ENCODE measurements at regions not wholly inside any gene's neighbourhood (a gene's known extent, or its start where the extent isn't known, plus 50 kb on each side); places are given as distances from the start of the nearest gene placed in this dataset.

DNA sequence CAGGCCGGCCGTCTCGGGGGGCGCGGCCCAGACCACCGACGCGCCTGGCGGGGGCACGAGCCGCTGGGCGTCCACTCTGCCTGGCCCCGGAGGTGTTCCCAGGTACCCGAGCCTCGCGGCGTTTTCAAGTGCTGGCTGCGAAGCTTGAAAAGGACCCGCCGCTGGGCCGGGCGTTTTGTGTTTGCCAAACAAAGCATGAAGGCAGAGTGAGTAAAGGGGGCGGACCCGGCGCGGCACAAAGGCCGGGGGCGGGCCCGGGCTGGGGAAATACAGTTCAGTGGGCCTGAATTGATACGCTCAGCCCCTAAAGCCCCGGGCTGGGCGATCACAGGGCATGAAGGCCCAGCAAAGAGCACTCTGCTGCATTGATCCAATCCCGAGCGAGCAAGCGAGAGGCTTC is 65.4 kb downstream of the SOX3 start:
- no peaks in the 10 kb centered on the region for H3K79me2 ChIP-seq (ENCODE audit: insufficient read depth, low read length)
- CTCF ChIA-PET, result no interaction called here
- H3K27me3 ChIP-seq (ENCODE audit: insufficient read depth, low read length), result no peaks in the 10 kb centered on the region
- no peak overlapping the region for H2AFZ ChIP-seq (ENCODE audit: low read depth, low read length, poor library complexity, severe bottlenecking)
- intact Hi-C loops (cut with micrococcal nuclease), result no loop called here
- H3K4me3 ChIP-seq (replicated peaks in 1 of 2; ENCODE audit: low read depth in 1 of 2, low read length in 2 of 2), result no peak overlapping the region
- H3K36me3 ChIP-seq (ENCODE audit: control insufficient read depth in 1 of 2, insufficient read depth in 2 of 2, low read length in 2 of 2), result no peaks in the 10 kb centered on the region
- H3K9me3 ChIP-seq (ENCODE audit: control insufficient read depth in 1 of 2, insufficient read depth in 1 of 2, low read depth in 1 of 2, low read length in 2 of 2), result no peaks in the 10 kb centered on the region
- DNase-seq (ENCODE audit: low read depth, low spot score) (no peak), ATAC-seq (no peak)
- no peak overlapping the region for H3K9ac ChIP-seq (ENCODE audit: low read length)
- RAD21 ChIA-PET (ENCODE audit: low non-redundant PET in 1 of 2, low total read pairs in 2 of 2, uncharacterized antibody in 2 of 2, unreplicated experiment in 2 of 2), result no interaction called here
- H4K20me1 ChIP-seq (ENCODE audit: insufficient read depth), result no peaks in the 10 kb centered on the region
- H3K4me1 ChIP-seq (ENCODE audit: control insufficient read depth in 1 of 2, insufficient read depth in 2 of 2, low read length in 2 of 2), result no peaks in the 10 kb centered on the region
- POLR2A ChIA-PET, result no interaction called here
- no peaks in the 10 kb centered on the region for H3K9me2 ChIP-seq (ENCODE audit: insufficient read depth)
- no peak for TF ChIP-seq SP1 (IDR thresholded peaks at IDR 0.05; ENCODE audit: low read depth)
- TF ChIP-seq TCF7L2 (IDR thresholded peaks at IDR 0.05; ENCODE audit: borderline replicate concordance, extremely low read depth, insufficient read depth, insufficient read length), result no peak
- no peak for TF ChIP-seq ATF3 (IDR thresholded peaks at IDR 0.05)
- no peak for TF ChIP-seq CBX3 (IDR thresholded peaks at IDR 0.05; ENCODE audit: low read depth)
- no peak for TF ChIP-seq RAD21 (IDR thresholded peaks at IDR 0.05; ENCODE audit: low read depth)
- no peak for TF ChIP-seq CEBPB (IDR thresholded peaks at IDR 0.05; ENCODE audit: low read depth)
- no peak for TF ChIP-seq SRF (IDR thresholded peaks at IDR 0.05; ENCODE audit: low read depth)
- no peak for TF ChIP-seq FOSL1 (IDR thresholded peaks at IDR 0.05; ENCODE audit: low read depth)
- TF ChIP-seq EZH2phosphoT487 (IDR thresholded peaks at IDR 0.05; ENCODE audit: borderline replicate concordance), result no peak
- no peak for TF ChIP-seq JUND (IDR thresholded peaks at IDR 0.05)
- TF ChIP-seq EGR1 (IDR thresholded peaks at IDR 0.05; ENCODE audit: low read depth), result no peak
- no peak for TF ChIP-seq CTCF (IDR thresholded peaks at IDR 0.05 in 2 of 3, conservative IDR thresholded peaks at IDR 0.05 in 1 of 3; ENCODE audit: borderline replicate concordance in 1 of 3, insufficient read depth in 1 of 3, low read depth in 2 of 3, low read length in 2 of 3)
- no peak for TF ChIP-seq SIN3A (IDR thresholded peaks at IDR 0.05; ENCODE audit: low read depth)
- TF ChIP-seq EZH2 (IDR thresholded peaks at IDR 0.05), result no peak
- TF ChIP-seq POLR2AphosphoS5 (IDR thresholded peaks at IDR 0.05; ENCODE audit: low read depth, low read length), result no peak
- TF ChIP-seq, protein P1, sequence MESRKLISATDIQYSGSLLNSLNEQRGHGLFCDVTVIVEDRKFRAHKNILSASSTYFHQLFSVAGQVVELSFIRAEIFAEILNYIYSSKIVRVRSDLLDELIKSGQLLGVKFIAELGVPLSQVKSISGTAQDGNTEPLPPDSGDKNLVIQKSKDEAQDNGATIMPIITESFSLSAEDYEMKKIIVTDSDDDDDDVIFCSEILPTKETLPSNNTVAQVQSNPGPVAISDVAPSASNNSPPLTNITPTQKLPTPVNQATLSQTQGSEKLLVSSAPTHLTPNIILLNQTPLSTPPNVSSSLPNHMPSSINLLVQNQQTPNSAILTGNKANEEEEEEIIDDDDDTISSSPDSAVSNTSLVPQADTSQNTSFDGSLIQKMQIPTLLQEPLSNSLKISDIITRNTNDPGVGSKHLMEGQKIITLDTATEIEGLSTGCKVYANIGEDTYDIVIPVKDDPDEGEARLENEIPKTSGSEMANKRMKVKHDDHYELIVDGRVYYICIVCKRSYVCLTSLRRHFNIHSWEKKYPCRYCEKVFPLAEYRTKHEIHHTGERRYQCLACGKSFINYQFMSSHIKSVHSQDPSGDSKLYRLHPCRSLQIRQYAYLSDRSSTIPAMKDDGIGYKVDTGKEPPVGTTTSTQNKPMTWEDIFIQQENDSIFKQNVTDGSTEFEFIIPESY (IDR thresholded peaks at IDR 0.05; ENCODE audit: extremely low read depth, insufficient replicate concordance, low read length), result no peak
- no peak for TF ChIP-seq POLR2A (IDR thresholded peaks at IDR 0.05; ENCODE audit: borderline replicate concordance, extremely low read depth, insufficient read depth, insufficient read length)
- TF ChIP-seq YY1 (IDR thresholded peaks at IDR 0.05; ENCODE audit: extremely low read depth, insufficient replicate concordance, low read depth, low read length), result no peak
- TF ChIP-seq, protein P2, sequence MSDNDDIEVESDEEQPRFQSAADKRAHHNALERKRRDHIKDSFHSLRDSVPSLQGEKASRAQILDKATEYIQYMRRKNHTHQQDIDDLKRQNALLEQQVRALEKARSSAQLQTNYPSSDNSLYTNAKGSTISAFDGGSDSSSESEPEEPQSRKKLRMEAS (IDR thresholded peaks at IDR 0.05), result no peak
- TF ChIP-seq ELF1 (IDR thresholded peaks at IDR 0.05; ENCODE audit: borderline replicate concordance, low read depth), result no peak
- H3K27ac ChIP-seq (ENCODE audit: low read depth, low read length), result no peak overlapping the region
- H3K4me2 ChIP-seq (ENCODE audit: low read length), result no peak overlapping the region
- BruUV-seq (replicated peaks), result no TSS peak

All from HCT116 (cell line).